GM18909 (cell line): ENCODE measurements at regions not wholly inside any gene's neighbourhood (a gene's known extent, or its start where the extent isn't known, plus 50 kb on each side); places are given as distances from the start of the nearest gene placed in this dataset.
"Not testable (repeated sequence)": the region's sequence is repeated elsewhere in the genome, so short reads cannot be mapped to it uniquely, and the experiment has no call there.

Experiments
- ATAC-seq: cut with Tn5 transposase; IDR thresholded peaks from one replicate; pipeline ENCODE4 v1.9.1; 2021; ENCODE audit warnings: mild to moderate bottlenecking; ENCODE audit not compliant: unreplicated experiment, poor library complexity

- ATAC-seq, result not testable (repeated sequence)
Observed at GRCh38 chr4:133264251-133264650, 115.2 kb downstream of the PCDH10 start.

GRCh38 chr4:133263104-133263503, 114.0 kb downstream of the PCDH10 start:
- no peak for ATAC-seq

GRCh38 chr4:133247861-133248260, 98.8 kb downstream of the PCDH10 start:
- no peak for ATAC-seq

- no peak for ATAC-seq
Observed at GRCh38 chr4:133245226-133245625, 96.1 kb downstream of the PCDH10 start.
